Mucosa of descending colon (tissue), 3 donors: ENCODE measurements at regions not wholly inside any gene's neighbourhood (a gene's known extent, or its start where the extent isn't known, plus 50 kb on each side); places are given as distances from the start of the nearest gene placed in this dataset.

Experiments
- ATAC-seq: fragments of 200-7000 bp; cut with Tn5 transposase; one replicate; pipeline ENCODE4 v1.9.1; 2020; ENCODE audit warnings: mild to moderate bottlenecking, moderate library complexity
- DNase-seq, 3 donors: peaks; one replicate each; pipeline ENCODE4 v3.0.0-alpha.2; 2020
- H3K36me3 ChIP-seq: fragments of 200-600 bp; one replicate; pipeline ENCODE4 v1.8.0; 2021; ENCODE audit warnings: low read depth, mild to moderate bottlenecking
- H3K4me1 ChIP-seq: fragments of 200-600 bp; one replicate; pipeline ENCODE4 v1.8.0; 2021; ENCODE audit warnings: low read depth, mild to moderate bottlenecking
- H3K4me3 ChIP-seq: fragments of 200-600 bp; one replicate; pipeline ENCODE4 v1.8.0; 2021; ENCODE audit warnings: mild to moderate bottlenecking
- H3K9me3 ChIP-seq: fragments of 200-600 bp; one replicate; pipeline ENCODE4 v1.8.0; 2021; ENCODE audit warnings: mild to moderate bottlenecking
- CTCF ChIP-seq: fragments of 200-600 bp; IDR thresholded peaks from one replicate; pipeline ENCODE4 v1.8.0; 2022; ENCODE audit warnings: antibody characterized with exemption, mild to moderate bottlenecking
- intact Hi-C, 2 donors: fragments of 100-400 bp; cut with DNase I in 1 of 2; cut with micrococcal nuclease in 1 of 2; formaldehyde crosslinking; loops; one replicate each; pipeline versions ENCODE4 v1.11.0 to v1.11.1; 2022; cut with DNase I, micrococcal nuclease
- donor health status: DM: no; HTN: no; CAD: no; lungs with moderate emphysema.
- donor health status: DM: no; HTN: no; CAD: no.
- donor health status: DM: no; HTN: yes; CAD: no.

- Histone ChIP-seq H3K9me3 (no peaks in the 10 kb centered on the region), H3K36me3 (no peaks in the 10 kb centered on the region), H3K4me3 (no peak overlapping the region), H3K4me1 (no peaks in the 10 kb centered on the region)
- no peak for TF ChIP-seq CTCF
- no peak for DNase-seq
- intact Hi-C loops, result no loop called here
- ATAC-seq, result peak; percentile 80
Observed at GRCh38 chr7:54465095-54465494, 77.1 kb upstream of the VSTM2A start.

- no peaks in the 10 kb centered on the region for H3K36me3 ChIP-seq
- DNase-seq, result no peak
- intact Hi-C loops, result no loop called here
- no peak for ATAC-seq
- H3K4me1 ChIP-seq, result no peaks in the 10 kb centered on the region
- H3K4me3 ChIP-seq, result no peak overlapping the region
- no peaks in the 10 kb centered on the region for H3K9me3 ChIP-seq
- TF ChIP-seq CTCF, result no peak
Observed at GRCh38 chr7:54469740-54470139, 72.4 kb upstream of the VSTM2A start.

GRCh38 chr7:54476609-54477008, 65.6 kb upstream of the VSTM2A start:
- intact Hi-C loops, result no loop called here
- no peak for ATAC-seq

GRCh38 chr7:54477083-54477482, 65.1 kb upstream of the VSTM2A start:
- DNase-seq, result no peak
- Histone ChIP-seq H3K4me1 (no peaks in the 10 kb centered on the region), H3K36me3 (no peaks in the 10 kb centered on the region), H3K4me3 (no peak overlapping the region), H3K9me3 (no peaks in the 10 kb centered on the region)
- no peak for TF ChIP-seq CTCF
- ATAC-seq, result no peak
- intact Hi-C loops, result no loop called here

More at GRCh38 chr7:54476609-54477008, 65.6 kb upstream of the VSTM2A start:
- H3K36me3 ChIP-seq, result no peaks in the 10 kb centered on the region
- H3K4me1 ChIP-seq, result no peaks in the 10 kb centered on the region
- no peaks in the 10 kb centered on the region for H3K9me3 ChIP-seq
- no peak overlapping the region for H3K4me3 ChIP-seq
- no peak for DNase-seq
- no peak for TF ChIP-seq CTCF

- no peak for DNase-seq
- ATAC-seq, result no peak
- Histone ChIP-seq H3K9me3 (no peaks in the 10 kb centered on the region), H3K4me3 (no peak overlapping the region), H3K36me3 (no peaks in the 10 kb centered on the region), H3K4me1 (no peaks in the 10 kb centered on the region)
- no peak for TF ChIP-seq CTCF
- intact Hi-C loops, result no loop called here
Observed at GRCh38 chr7:54483523-54483922, 58.7 kb upstream of the VSTM2A start.

GRCh38 chr7:54485044-54485443, 57.1 kb upstream of the VSTM2A start:
- Histone ChIP-seq H3K36me3 (no peaks in the 10 kb centered on the region), H3K9me3 (no peaks in the 10 kb centered on the region), H3K4me3 (no peak overlapping the region), H3K4me1 (no peaks in the 10 kb centered on the region)
- no peak for TF ChIP-seq CTCF
- ATAC-seq (no peak), DNase-seq (no peak)
- intact Hi-C loops, result no loop called here
